Lung (tissue), 11 donors: ENCODE measurements at regions not wholly inside any gene's neighbourhood (a gene's known extent, or its start where the extent isn't known, plus 50 kb on each side); places are given as distances from the start of the nearest gene placed in this dataset.

Experiments used
- ATAC-seq: fragments of 200-7000 bp; cut with Tn5 transposase; one replicate; pipeline ENCODE4 v1.9.1; 2020; ENCODE audit warnings: moderate number of reproducible peaks; ENCODE audit not compliant: insufficient read depth, low FRiP score
- DNase-seq, 3 donors: peaks; one replicate each; pipeline ENCODE4 v3.0.0-alpha.2; 2013 to 2017
- H3K27ac ChIP-seq, 2 donors: one replicate each; pipeline ENCODE4 v1.5.1; 2013; ENCODE audit warnings: mild to moderate bottlenecking in 2 of 2, moderate library complexity in 2 of 2, control low read depth in 1 of 2, inconsistent platforms in 1 of 2, low read depth in 1 of 2, low read length in 1 of 2
- H3K27me3 ChIP-seq, 3 donors: one replicate each; pipeline ENCODE4 v1.5.1; 2013; ENCODE audit warnings: low read length in 2 of 3; ENCODE audit not compliant: control insufficient read depth in 3 of 3, insufficient read depth in 3 of 3
- H3K36me3 ChIP-seq, 4 donors: one replicate each; pipeline ENCODE4 v1.5.1; 2013; ENCODE audit warnings: low read length in 4 of 4, mild to moderate bottlenecking in 1 of 4, moderate library complexity in 1 of 4; ENCODE audit not compliant: control insufficient read depth in 4 of 4, insufficient read depth in 4 of 4
- H3K4me1 ChIP-seq, 5 donors: one replicate each; pipeline ENCODE4 v1.5.1; 2013; ENCODE audit warnings: low read length in 5 of 5, mild to moderate bottlenecking in 2 of 5, moderate library complexity in 1 of 5; ENCODE audit not compliant: control insufficient read depth in 5 of 5, insufficient read depth in 5 of 5
- H3K4me3 ChIP-seq: one replicate; pipeline ENCODE4 v1.5.1; 2013; ENCODE audit warnings: mild to moderate bottlenecking, control low read depth, moderate library complexity
- H3K9ac ChIP-seq, 2 donors: one replicate each; pipeline ENCODE4 v1.5.1; 2013; ENCODE audit warnings: low read length in 2 of 2, control low read depth in 1 of 2; ENCODE audit not compliant: insufficient read depth in 1 of 2
- H3K9me3 ChIP-seq, 4 donors: one replicate each; pipeline ENCODE4 v1.5.1; 2013; ENCODE audit warnings: low read length in 3 of 4, mild to moderate bottlenecking in 1 of 4, moderate library complexity in 1 of 4; ENCODE audit not compliant: control insufficient read depth in 4 of 4, insufficient read depth in 3 of 4
- WGBS, 2 donors: extraction: QIAGEN DNeasy Blood & Tissue Kit; methylation state at CpG; one replicate each; pipeline ENCODE4 v1.1.7; 2013; 5-methylcytosine and 5-hydroxymethylcytosine counted together
- TF ChIP-seq, protein P1 (sequence below): IDR thresholded peaks from 2 replicates; pipeline ENCODE4 v1.5.1; 2012; ENCODE audit warnings: mild to moderate bottlenecking; ENCODE audit errors: control extremely low read depth, extremely low read depth
- donor health status: control.
- donor health status: control.
- donor health status: Bipolar disorder and iron deficiency.
- donor health status: healthy.
- donor health status: DM: yes; HTN: yes; CAD: no.

- TF ChIP-seq, protein P1, sequence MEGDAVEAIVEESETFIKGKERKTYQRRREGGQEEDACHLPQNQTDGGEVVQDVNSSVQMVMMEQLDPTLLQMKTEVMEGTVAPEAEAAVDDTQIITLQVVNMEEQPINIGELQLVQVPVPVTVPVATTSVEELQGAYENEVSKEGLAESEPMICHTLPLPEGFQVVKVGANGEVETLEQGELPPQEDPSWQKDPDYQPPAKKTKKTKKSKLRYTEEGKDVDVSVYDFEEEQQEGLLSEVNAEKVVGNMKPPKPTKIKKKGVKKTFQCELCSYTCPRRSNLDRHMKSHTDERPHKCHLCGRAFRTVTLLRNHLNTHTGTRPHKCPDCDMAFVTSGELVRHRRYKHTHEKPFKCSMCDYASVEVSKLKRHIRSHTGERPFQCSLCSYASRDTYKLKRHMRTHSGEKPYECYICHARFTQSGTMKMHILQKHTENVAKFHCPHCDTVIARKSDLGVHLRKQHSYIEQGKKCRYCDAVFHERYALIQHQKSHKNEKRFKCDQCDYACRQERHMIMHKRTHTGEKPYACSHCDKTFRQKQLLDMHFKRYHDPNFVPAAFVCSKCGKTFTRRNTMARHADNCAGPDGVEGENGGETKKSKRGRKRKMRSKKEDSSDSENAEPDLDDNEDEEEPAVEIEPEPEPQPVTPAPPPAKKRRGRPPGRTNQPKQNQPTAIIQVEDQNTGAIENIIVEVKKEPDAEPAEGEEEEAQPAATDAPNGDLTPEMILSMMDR, result no peak
- WGBS, 2 donors, result 44 to 45% methylated on average over 6 of the region's 6 CpGs
- Histone ChIP-seq H3K4me1 (peaks cover 0 to 17% (median 4%) of the 10 kb centered on the region in 5 donors), H3K9ac (no peak overlapping the region), H3K27ac (no peak overlapping the region), H3K9me3 (peaks cover 0 to 4% (median 0%) of the 10 kb centered on the region in 4 donors), H3K36me3 (no peaks in the 10 kb centered on the region), H3K4me3 (no peak overlapping the region), H3K27me3 (no peaks in the 10 kb centered on the region)
- no peak for DNase-seq
- ATAC-seq, result no peak
Observed at GRCh38 chr6:56324396-56324795, 77.0 kb upstream of the COL21A1 start.

DNA sequence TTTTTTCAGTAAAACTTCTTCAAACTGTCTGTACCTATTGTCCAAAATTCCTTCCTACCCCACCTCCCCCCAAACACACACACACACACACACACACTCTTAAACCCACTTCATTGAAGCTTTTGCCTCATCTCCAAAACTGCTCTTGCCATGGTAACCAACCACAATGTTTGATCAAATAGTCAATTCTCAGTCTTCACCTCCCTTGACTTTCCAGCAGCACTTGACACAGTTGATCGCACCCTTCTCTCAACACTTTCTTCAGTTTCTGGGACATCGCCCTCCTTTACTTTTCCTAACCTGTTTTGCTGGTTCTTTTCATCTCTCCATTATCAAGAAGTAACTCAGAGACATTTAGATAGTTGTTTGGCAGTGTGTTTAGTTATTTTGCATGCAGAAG is 71.5 kb upstream of the COL21A1 start:
- H3K36me3 ChIP-seq, result no peaks in the 10 kb centered on the region
- H3K27me3 ChIP-seq, result no peaks in the 10 kb centered on the region
- ATAC-seq, result no peak
- H3K9ac ChIP-seq, result no peak overlapping the region
- WGBS, 2 donors, result 75 to 84% methylated on average over 2 of the region's 2 CpGs
- peaks cover 0 to 2% (median 0%) of the 10 kb centered on the region in 4 donors for H3K9me3 ChIP-seq
- H3K4me3 ChIP-seq, result no peak overlapping the region
- H3K4me1 ChIP-seq, result no peaks in the 10 kb centered on the region
- TF ChIP-seq, protein P1, result no peak
- no peak overlapping the region for H3K27ac ChIP-seq
- no peak for DNase-seq

- peaks cover 0 to 31% (median 0%) of the 10 kb centered on the region in 5 donors for H3K4me1 ChIP-seq
- H3K9ac ChIP-seq, result no peak overlapping the region
- no peaks in the 10 kb centered on the region for H3K27me3 ChIP-seq
- H3K4me3 ChIP-seq, result no peak overlapping the region
- H3K27ac ChIP-seq, result no peak overlapping the region
- no peak for ATAC-seq
- peak in 2 of 3 donors; percentile 43 to 44 for DNase-seq
- no peaks in the 10 kb centered on the region for H3K9me3 ChIP-seq
- WGBS, 2 donors, result 70 to 73% methylated on average over 11 of the region's 11 CpGs
- TF ChIP-seq, protein P1, result no peak
- H3K36me3 ChIP-seq, result no peaks in the 10 kb centered on the region
Observed at GRCh38 chr6:56314683-56315523, 67.5 kb upstream of the COL21A1 start.
